ENCODE measurements at regions not wholly inside any gene's neighbourhood (a gene's known extent, or its start where the extent isn't known, plus 50 kb on each side); places are given as distances from the start of the nearest gene placed in this dataset.

DNA sequence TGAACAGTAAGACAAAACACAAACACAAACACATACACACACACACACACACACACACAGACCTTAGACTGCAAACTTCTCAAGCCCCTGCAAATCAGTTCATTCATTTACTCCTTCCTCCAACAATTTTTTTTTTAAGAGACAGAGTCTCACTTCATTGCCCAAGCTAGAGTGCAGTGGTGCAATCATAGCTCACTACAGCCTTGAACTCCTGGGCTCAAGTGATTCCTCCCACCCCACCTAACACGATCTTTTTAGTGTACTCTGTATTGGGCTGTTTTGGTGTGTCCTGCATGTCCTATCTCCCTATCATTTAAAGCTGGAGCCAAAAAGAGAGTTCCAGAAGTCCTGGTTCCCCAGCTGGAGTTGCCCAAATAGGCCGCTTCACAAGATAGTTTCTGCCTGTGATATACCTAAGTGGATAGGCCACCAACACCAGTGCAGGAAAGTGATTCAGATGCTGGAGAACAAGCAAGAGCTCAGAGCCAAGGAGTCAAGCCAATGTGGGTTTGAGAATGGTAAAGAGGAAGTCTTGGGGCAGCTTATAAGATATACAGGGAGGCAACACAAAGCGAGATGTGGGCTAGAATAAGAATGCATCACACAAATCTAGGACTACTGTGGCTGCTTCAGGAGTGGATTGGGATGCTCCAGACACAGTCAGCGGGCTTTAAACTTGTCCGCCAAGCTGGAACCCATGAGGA is 85.4 kb upstream of the RAPGEF2 start:
- no peak for DNase-seq (ENCODE audit: low read depth, low spot score)
- no peak overlapping the region for H3K4me3 ChIP-seq (ENCODE audit: low read depth, low read length)
- TF ChIP-seq, protein P1, sequence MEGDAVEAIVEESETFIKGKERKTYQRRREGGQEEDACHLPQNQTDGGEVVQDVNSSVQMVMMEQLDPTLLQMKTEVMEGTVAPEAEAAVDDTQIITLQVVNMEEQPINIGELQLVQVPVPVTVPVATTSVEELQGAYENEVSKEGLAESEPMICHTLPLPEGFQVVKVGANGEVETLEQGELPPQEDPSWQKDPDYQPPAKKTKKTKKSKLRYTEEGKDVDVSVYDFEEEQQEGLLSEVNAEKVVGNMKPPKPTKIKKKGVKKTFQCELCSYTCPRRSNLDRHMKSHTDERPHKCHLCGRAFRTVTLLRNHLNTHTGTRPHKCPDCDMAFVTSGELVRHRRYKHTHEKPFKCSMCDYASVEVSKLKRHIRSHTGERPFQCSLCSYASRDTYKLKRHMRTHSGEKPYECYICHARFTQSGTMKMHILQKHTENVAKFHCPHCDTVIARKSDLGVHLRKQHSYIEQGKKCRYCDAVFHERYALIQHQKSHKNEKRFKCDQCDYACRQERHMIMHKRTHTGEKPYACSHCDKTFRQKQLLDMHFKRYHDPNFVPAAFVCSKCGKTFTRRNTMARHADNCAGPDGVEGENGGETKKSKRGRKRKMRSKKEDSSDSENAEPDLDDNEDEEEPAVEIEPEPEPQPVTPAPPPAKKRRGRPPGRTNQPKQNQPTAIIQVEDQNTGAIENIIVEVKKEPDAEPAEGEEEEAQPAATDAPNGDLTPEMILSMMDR (IDR thresholded peaks at IDR 0.05; ENCODE audit: low read depth, low read length) = no peak
- in situ Hi-C loops (cut with HindIII; ENCODE audit: low sequenced_read_pairs) = no loop called here

DNA sequence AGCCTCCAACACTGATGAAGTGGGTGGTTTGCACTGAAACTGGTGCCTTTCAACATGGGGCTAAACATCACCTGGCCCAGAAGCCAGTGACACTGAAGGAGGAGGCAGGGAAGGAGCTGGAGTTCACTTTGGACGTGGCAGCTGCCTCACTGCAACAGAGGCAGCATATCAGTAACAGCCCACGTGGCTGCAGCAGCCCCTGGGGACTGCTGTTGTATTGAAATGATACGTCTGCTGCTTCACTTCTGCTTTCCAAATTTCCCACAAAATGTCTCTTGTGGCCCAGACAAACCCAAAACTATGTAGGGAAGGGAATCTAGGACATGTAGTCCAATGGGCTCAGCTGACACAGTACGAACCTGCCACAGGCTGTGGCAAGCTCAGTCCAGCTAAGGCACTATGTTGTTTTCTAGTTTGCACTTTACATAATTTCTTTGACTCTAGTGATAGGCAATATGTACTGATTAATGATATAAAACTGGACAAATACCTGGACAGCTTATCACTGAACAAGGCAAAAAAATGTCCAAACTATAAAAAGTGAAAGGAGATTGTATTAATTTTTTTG is 84.7 kb upstream of the RAPGEF2 start:
- no peak for DNase-seq (ENCODE audit: low read depth, low spot score)
- TF ChIP-seq, protein P1 (IDR thresholded peaks at IDR 0.05; ENCODE audit: low read depth, low read length) = no peak
- in situ Hi-C loops (cut with HindIII; ENCODE audit: low sequenced_read_pairs) = no loop called here
- H3K4me3 ChIP-seq (ENCODE audit: low read depth, low read length) = no peak overlapping the region

DNA sequence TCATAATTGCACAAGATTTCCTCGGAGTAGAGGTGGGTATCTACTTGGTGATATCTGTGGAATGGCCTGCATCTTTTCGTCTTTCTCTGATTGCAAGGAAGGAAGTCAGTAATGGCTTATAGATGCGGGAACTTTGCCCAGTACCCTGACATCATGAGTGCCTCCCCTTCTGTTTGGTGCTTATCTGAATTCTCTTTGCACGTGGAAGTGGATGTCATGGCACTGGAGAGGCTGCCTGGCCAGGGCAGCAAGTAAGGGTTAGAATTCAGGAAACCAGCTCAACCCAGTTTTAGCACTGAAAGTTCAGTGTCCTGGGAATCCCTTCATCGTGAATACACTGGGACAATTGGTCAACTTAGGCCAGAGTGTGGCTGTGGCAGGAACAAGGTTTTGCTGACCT is 83.5 kb upstream of the RAPGEF2 start:
- in situ Hi-C loops (cut with HindIII; ENCODE audit: low sequenced_read_pairs) = no loop called here
- DNase-seq (ENCODE audit: low read depth, low spot score) = no peak
- TF ChIP-seq, protein P1 (IDR thresholded peaks at IDR 0.05; ENCODE audit: low read depth, low read length) = no peak
- H3K4me3 ChIP-seq (ENCODE audit: low read depth, low read length) = no peak overlapping the region

DNA sequence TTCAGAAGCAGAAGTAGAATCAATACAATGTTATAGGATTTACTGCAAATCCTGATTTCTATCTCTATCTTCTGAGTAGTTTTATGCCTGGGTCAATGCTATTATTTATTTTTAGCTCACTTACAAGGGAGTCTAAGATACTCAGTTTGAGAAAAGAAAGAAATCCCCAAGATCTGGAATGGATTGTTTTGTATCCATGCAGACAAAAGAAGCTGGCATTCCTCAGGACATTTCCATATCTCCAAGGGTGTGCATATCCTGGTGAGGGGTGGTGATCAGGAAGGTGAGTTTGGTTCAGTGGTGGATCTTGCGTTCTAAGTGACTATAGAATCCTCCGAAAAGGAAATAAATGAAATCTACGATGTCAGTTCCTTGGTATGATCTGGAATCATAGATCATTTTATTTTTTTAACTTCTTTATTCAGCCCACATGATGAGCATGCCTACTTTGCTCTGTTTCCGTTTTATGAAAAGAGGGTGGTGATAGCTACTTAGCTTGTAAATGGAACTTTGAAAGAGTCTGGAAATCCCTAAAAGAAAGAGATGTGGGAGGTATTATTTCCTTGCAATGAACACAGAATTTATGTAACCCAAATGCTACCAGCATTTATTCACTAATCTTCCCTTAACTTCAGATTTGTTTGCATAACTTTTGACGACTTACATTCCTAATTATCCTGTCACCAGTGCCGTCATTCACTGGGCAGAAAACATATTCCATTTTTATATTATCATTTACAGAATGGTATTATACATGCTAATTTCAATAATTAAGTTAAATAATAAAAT is 81.1 kb upstream of the RAPGEF2 start:
- in situ Hi-C loops (cut with HindIII; ENCODE audit: low sequenced_read_pairs) = no loop called here

DNA sequence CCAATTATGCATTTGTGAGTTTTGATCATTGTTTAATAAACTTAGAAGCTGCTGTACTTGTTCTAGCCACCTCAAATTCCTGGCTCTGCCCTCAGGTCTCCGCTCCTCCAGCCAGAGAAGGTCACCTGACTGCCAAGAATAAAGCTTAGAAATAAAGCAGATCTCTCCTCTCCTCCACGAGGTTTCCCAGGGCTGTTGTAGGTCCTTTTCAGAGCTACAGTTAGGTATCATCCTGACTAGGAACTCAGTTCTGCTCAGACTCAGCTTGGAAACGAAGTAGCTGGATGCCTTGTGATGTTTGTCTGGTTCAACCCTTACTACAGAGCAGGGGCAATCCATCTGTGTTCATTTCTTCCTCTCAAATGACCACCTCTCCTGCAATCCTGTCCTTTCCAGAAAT is 79.1 kb upstream of the RAPGEF2 start:
- H3K4me3 ChIP-seq (ENCODE audit: low read depth, low read length) = no peak overlapping the region
- TF ChIP-seq, protein P1 (IDR thresholded peaks at IDR 0.05; ENCODE audit: low read depth, low read length) = no peak
- in situ Hi-C loops (cut with HindIII; ENCODE audit: low sequenced_read_pairs) = no loop called here
- DNase-seq (ENCODE audit: low read depth, low spot score) = no peak

More for the DNA sequence above, 81.1 kb upstream of the RAPGEF2 start:
- TF ChIP-seq, protein P1 (IDR thresholded peaks at IDR 0.05; ENCODE audit: low read depth, low read length) = no peak
- H3K4me3 ChIP-seq (ENCODE audit: low read depth, low read length) = no peak overlapping the region
- no peak for DNase-seq (ENCODE audit: low read depth, low spot score)

DNA sequence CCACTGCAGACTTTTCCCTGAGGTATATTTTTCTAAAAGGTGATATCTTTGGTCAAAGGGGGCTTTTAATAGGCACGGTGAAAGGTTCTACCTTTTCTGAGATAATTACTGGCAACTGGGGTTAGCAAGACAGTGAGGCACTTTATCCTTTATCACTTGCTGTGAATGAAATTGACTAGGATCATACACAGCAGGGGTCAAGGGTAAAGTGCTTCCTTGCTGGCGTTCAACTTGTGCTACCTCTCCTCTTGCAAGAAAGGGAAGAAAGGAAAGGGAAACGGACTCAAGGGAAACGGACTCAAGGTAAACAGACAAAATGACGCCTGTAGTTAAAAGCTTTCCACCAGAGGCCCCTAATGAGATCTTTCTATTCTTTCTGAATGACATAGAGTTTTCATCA is 78.6 kb upstream of the RAPGEF2 start:
- in situ Hi-C loops (cut with HindIII; ENCODE audit: low sequenced_read_pairs) = no loop called here
- DNase-seq (ENCODE audit: low read depth, low spot score) = no peak
- H3K4me3 ChIP-seq (ENCODE audit: low read depth, low read length) = no peak overlapping the region
- TF ChIP-seq, protein P1 (IDR thresholded peaks at IDR 0.05; ENCODE audit: low read depth, low read length) = no peak

All from astrocyte of the spinal cord (primary cell).